ENCODE measurements at regions not wholly inside any gene's neighbourhood (a gene's known extent, or its start where the extent isn't known, plus 50 kb on each side); places are given as distances from the start of the nearest gene placed in this dataset.

DNA sequence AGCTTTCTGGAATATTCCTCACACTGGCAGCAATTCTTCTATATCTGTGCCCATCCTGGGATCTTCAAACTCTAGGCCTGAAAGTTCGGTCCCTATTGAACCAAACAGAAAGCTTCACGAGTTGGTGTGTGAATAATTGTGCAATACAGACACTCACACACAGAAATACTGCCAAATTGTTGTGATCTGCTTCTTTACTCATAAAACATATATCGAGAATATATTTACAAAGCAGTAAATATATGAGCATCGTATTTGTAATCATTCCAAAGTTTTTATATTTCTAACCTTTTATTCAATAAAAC lies 56.6 kb upstream of the BEX4 start:
- no peak for DNase-seq

DNA sequence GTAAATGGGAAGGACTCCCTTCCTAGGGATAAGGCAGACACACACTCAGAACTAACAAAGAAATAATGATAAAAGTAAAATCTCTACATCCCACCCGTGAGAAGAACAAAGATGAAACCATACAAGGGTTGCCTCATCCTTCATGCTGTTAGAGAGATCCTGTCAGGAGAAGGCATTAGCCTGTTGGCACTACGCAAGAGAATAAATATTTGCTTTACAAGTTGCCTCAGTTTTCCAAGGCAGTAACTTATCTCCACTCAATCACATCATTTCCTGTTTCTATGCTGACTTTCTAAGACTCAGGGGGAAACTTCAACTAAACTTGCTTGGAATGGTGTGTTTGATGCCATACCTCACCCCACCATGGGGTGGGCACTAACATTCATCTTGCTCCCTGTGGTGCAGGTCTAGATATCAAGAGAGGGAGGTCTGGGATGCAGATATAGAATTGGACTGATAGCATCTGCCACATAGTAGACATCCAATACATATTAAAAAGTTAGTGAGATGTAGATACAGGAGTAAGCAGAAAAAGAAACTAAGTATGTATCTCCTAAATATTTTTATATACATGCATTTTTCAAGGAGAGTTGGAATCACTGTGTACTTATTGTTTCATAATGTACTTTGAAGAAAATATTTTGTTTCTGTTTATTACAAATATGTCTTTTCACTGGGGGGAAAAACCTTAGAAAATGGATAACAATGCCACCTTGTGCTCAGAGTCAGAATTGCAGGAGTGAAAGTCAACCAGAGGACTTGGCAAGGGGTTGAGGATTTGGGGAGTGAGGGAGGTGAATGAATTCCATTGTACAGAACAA lies 57.2 kb upstream of the BEX4 start:
- peak; percentile 59 for DNase-seq

DNA sequence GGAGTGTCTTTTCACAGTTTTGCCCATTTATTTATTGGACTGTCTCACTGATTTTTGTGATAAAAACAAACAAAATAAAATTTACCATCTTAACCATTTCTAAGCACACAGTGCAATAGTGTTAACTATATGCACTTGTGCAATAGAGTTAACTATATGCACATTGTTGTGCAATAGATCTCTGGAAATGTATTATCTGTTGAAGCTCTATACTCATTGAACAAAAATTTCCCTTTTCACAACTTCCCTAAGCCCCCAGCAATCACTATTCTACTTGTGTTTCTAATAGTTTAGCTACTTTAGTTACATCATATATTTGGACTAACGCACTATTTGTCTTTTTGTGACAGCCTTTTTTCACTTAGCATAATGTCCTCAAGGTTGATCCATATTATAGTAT lies 59.7 kb upstream of the BEX4 start:
- no peak for DNase-seq

DNA sequence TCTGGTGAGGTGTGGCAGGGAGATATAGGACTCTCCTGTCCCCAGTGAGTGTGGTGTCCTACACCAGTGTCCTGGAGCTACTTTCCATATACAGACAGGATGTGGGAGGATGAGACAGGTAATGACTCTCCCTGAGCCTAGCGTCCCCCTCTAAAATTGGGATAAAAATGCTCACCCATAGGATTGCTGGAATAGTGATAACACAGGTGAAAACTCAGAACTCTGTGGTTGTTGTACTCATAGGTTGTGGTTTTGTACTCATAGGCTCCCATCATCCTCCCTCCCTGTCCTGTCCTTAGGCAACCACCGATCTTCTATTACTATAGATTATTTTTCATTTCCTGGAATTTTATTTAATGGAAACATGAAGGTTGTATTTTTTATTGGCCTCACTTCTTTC lies 60.7 kb upstream of the NXF3 start:
- no peak for DNase-seq

DNA sequence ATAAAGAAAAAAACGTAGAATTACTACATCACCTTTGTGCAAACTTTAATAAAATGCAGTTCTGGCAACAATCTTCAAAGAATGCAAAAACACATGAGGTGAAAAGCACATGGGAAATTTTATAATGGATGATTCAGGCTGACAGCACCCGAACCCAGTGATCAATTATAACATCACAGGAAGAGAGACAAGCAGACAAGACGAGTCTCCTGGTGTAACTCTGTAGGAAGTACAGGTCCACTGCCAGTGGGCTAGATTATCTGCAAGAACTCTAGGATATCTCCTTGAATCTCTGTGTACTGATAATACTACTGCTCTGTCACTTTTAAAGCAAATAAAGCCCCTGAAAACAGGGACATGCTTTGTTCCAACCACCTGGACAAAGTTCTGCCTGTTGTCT lies 58.9 kb upstream of the NXF3 start:
- DNase-seq: no peak

DNA sequence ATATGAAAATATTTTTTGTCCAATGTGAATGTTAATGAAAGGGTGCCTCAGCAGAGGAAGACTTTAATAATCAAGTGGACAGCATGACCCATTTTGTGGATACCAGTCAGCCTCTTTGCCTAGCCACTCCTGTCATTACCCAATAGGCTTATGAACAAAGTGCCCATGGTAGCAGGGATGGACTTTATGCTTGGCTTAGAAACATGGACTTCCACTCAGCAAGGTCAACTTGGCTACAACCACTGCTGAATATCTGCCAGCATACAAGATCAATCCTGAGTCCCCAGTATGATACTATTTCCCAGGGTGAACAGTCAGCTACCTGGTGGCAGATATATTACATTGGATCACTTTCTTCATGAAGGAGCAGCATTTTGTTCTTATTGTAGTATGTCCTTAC lies 56.7 kb upstream of the NXF3 start:
- DNase-seq: no peak

DNA sequence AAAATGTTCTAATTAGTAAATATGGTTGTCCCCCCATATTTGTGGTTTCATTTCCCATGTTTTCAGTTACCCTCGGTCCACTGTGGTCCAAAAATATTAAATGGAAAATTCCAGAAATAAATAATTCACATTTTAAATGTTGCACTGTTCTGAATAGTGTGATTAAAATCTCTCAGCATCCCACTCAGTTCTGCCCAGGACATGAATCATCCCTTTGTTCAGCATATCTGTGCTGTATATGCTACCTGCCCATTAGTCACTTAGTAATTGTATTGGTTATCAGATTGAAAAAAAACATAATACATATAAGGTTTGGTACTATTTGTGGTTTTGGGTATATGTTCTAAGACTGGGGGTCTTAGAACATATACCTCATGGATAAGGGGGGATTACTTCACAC lies 55.1 kb upstream of the NXF3 start:
- no peak for DNase-seq

All from eye (tissue), 1 donor.